Immature natural killer cell (primary cell): ENCODE measurements at regions not wholly inside any gene's neighbourhood (a gene's known extent, or its start where the extent isn't known, plus 50 kb on each side); places are given as distances from the start of the nearest gene placed in this dataset.
"Not testable (repeated sequence)": the region's sequence is repeated elsewhere in the genome, so short reads cannot be mapped to it uniquely, and the experiment has no call there.

Experiments
- DNase-seq, 3 donors: peaks; one replicate each; pipeline ENCODE4 v3.0.0; 2022; ENCODE audit warnings: mixed read lengths in 1 of 3
- H3K27ac Mint-ChIP-seq, 6 donors: one replicate each; pipeline ENCODE4 v1.8.0; 2020; ENCODE audit warnings: mixed read lengths in 6 of 6, mild to moderate bottlenecking in 5 of 6, inconsistent platforms in 4 of 6, moderate library complexity in 3 of 6
- H3K27me3 Mint-ChIP-seq, 3 donors: one replicate each; pipeline ENCODE4 v1.8.0; 2020 to 2021; ENCODE audit warnings: low read depth in 3 of 3, mild to moderate bottlenecking in 3 of 3, mixed read lengths in 3 of 3, moderate library complexity in 3 of 3, inconsistent platforms in 1 of 3
- H3K36me3 Mint-ChIP-seq, 3 donors: one replicate each; pipeline ENCODE4 v1.8.0; 2020; ENCODE audit warnings: mixed read lengths in 3 of 3, inconsistent platforms in 2 of 3, mild to moderate bottlenecking in 2 of 3
- H3K4me1 Mint-ChIP-seq, 2 donors: one replicate each; pipeline ENCODE4 v1.8.0; 2020; ENCODE audit warnings: inconsistent platforms in 2 of 2, mild to moderate bottlenecking in 2 of 2, mixed read lengths in 2 of 2, moderate library complexity in 1 of 2
- H3K4me3 Mint-ChIP-seq, 5 donors: one replicate each; pipeline ENCODE4 v1.8.0; 2020; ENCODE audit warnings: mild to moderate bottlenecking in 5 of 5, mixed read lengths in 5 of 5, inconsistent platforms in 3 of 5, moderate library complexity in 3 of 5
- H3K9me3 Mint-ChIP-seq, 6 donors: one replicate each; pipeline ENCODE4 v1.8.0; 2020; ENCODE audit warnings: mild to moderate bottlenecking in 6 of 6, mixed read lengths in 6 of 6, inconsistent platforms in 4 of 6, moderate library complexity in 3 of 6

GRCh38 chr3:162647321-162647720 lies 1150.7 kb downstream of the OTOL1 start:
- no peak for DNase-seq
- peaks cover 0 to 39% (median 22%) of the 10 kb centered on the region in 6 donors for H3K9me3 Mint-ChIP-seq
- H3K27me3 Mint-ChIP-seq = no peaks in the 10 kb centered on the region
- H3K4me3 Mint-ChIP-seq = no peak overlapping the region
- peaks cover 0 to 8% (median 3%) of the 10 kb centered on the region in 3 donors for H3K36me3 Mint-ChIP-seq
- no peak overlapping the region for H3K27ac Mint-ChIP-seq
- H3K4me1 Mint-ChIP-seq = no peaks in the 10 kb centered on the region

- Mint-ChIP-seq H3K27ac (no peak overlapping the region), H3K4me1 (no peaks in the 10 kb centered on the region), H3K36me3 (no peaks in the 10 kb centered on the region)
Observed at GRCh38 chr3:162658003-162658402, 1161.4 kb downstream of the OTOL1 start.

GRCh38 chr3:162665684-162666391 lies 1169.2 kb downstream of the OTOL1 start:
- Mint-ChIP-seq H3K27ac (no peak overlapping the region), H3K36me3 (peaks cover 0 to 4% (median 0%) of the 10 kb centered on the region in 3 donors), H3K27me3 (peaks cover 0 to 2% (median 0%) of the 10 kb centered on the region in 3 donors), H3K4me1 (no peaks in the 10 kb centered on the region), H3K9me3 (peaks cover 4 to 37% (median 17%) of the 10 kb centered on the region in 6 donors), H3K4me3 (no peak overlapping the region)
- no peak for DNase-seq

More at GRCh38 chr3:162658003-162658402, 1161.4 kb downstream of the OTOL1 start:
- DNase-seq = no peak
- Mint-ChIP-seq H3K9me3 (peaks cover 4 to 57% (median 24%) of the 10 kb centered on the region in 6 donors), H3K27me3 (peaks cover 0 to 3% (median 0%) of the 10 kb centered on the region in 3 donors), H3K4me3 (no peak overlapping the region)

- peaks cover 8 to 43% (median 21%) of the 10 kb centered on the region in 6 donors for H3K9me3 Mint-ChIP-seq
- peaks cover 0 to 2% (median 0%) of the 10 kb centered on the region in 3 donors for H3K27me3 Mint-ChIP-seq
- peaks cover 0 to 4% (median 0%) of the 10 kb centered on the region in 3 donors for H3K36me3 Mint-ChIP-seq
- no peaks in the 10 kb centered on the region for H3K4me1 Mint-ChIP-seq
- no peak for DNase-seq
- no peak overlapping the region for H3K27ac Mint-ChIP-seq
- H3K4me3 Mint-ChIP-seq = no peak overlapping the region
Observed at GRCh38 chr3:162666835-162667234, 1170.2 kb downstream of the OTOL1 start.

- Mint-ChIP-seq H3K27ac (no peak overlapping the region), H3K27me3 (peaks cover 0 to 1% (median 0%) of the 10 kb centered on the region in 3 donors), H3K36me3 (peaks cover 0 to 4% (median 0%) of the 10 kb centered on the region in 3 donors), H3K4me1 (no peaks in the 10 kb centered on the region), H3K4me3 (no peak overlapping the region), H3K9me3 (peaks cover 4 to 31% (median 15%) of the 10 kb centered on the region in 6 donors)
- DNase-seq = no peak
Observed at GRCh38 chr3:162670181-162670580, 1173.6 kb downstream of the OTOL1 start.

GRCh38 chr3:162677475-162677874 lies 1180.9 kb downstream of the OTOL1 start:
- Mint-ChIP-seq H3K27ac (no peak overlapping the region), H3K9me3 (peaks cover 5 to 18% (median 5%) of the 10 kb centered on the region in 6 donors), H3K27me3 (no peaks in the 10 kb centered on the region), H3K4me3 (no peak overlapping the region), H3K36me3 (no peaks in the 10 kb centered on the region), H3K4me1 (no peaks in the 10 kb centered on the region)
- no peak for DNase-seq

- Mint-ChIP-seq H3K27me3 (no peaks in the 10 kb centered on the region), H3K4me1 (no peaks in the 10 kb centered on the region), H3K4me3 (no peak overlapping the region), H3K36me3 (no peaks in the 10 kb centered on the region), H3K27ac (no peak overlapping the region), H3K9me3 (peaks cover 5 to 18% (median 5%) of the 10 kb centered on the region in 6 donors)
- no peak for DNase-seq
Observed at GRCh38 chr3:162678941-162679340, 1182.3 kb downstream of the OTOL1 start.

GRCh38 chr3:162684260-162684659 lies 1187.7 kb downstream of the OTOL1 start:
- Mint-ChIP-seq H3K27me3 (peaks cover 0 to 3% (median 0%) of the 10 kb centered on the region in 3 donors), H3K36me3 (no peaks in the 10 kb centered on the region), H3K4me1 (no peaks in the 10 kb centered on the region), H3K9me3 (peaks cover 7 to 52% (median 10%) of the 10 kb centered on the region in 6 donors), H3K4me3 (no peak overlapping the region), H3K27ac (no peak overlapping the region)
- DNase-seq = no peak

GRCh38 chr3:162699291-162699690 lies 1202.7 kb downstream of the OTOL1 start:
- Mint-ChIP-seq H3K36me3 (no peaks in the 10 kb centered on the region), H3K9me3 (peaks cover 2 to 19% (median 13%) of the 10 kb centered on the region in 6 donors), H3K27me3 (no peaks in the 10 kb centered on the region), H3K4me1 (no peaks in the 10 kb centered on the region), H3K4me3 (no peak overlapping the region), H3K27ac (no peak overlapping the region)
- DNase-seq = no peak

- H3K4me1 Mint-ChIP-seq = no peaks in the 10 kb centered on the region
- peaks cover 2 to 26% (median 16%) of the 10 kb centered on the region in 6 donors for H3K9me3 Mint-ChIP-seq
- no peak overlapping the region for H3K4me3 Mint-ChIP-seq
- no peaks in the 10 kb centered on the region for H3K27me3 Mint-ChIP-seq
- no peak overlapping the region for H3K27ac Mint-ChIP-seq
- DNase-seq = no peak
- no peaks in the 10 kb centered on the region for H3K36me3 Mint-ChIP-seq
Observed at GRCh38 chr3:162701211-162701610, 1204.6 kb downstream of the OTOL1 start.

GRCh38 chr3:162702768-162703385 lies 1206.3 kb downstream of the OTOL1 start:
- Mint-ChIP-seq H3K27me3 (no peaks in the 10 kb centered on the region), H3K27ac (no peak overlapping the region), H3K9me3 (peaks cover 8 to 28% (median 18%) of the 10 kb centered on the region in 6 donors), H3K36me3 (no peaks in the 10 kb centered on the region), H3K4me3 (no peak overlapping the region), H3K4me1 (no peaks in the 10 kb centered on the region)
- DNase-seq = no peak

GRCh38 chr3:162704238-162704637 lies 1207.6 kb downstream of the OTOL1 start:
- H3K9me3 Mint-ChIP-seq = peaks cover 5 to 25% (median 16%) of the 10 kb centered on the region in 6 donors
- no peak overlapping the region for H3K27ac Mint-ChIP-seq
- no peaks in the 10 kb centered on the region for H3K4me1 Mint-ChIP-seq
- H3K4me3 Mint-ChIP-seq = no peak overlapping the region
- no peaks in the 10 kb centered on the region for H3K36me3 Mint-ChIP-seq
- no peaks in the 10 kb centered on the region for H3K27me3 Mint-ChIP-seq
- DNase-seq = no peak

- Mint-ChIP-seq H3K9me3 (peaks cover 5 to 25% (median 18%) of the 10 kb centered on the region in 6 donors), H3K4me1 (no peaks in the 10 kb centered on the region), H3K27me3 (no peaks in the 10 kb centered on the region), H3K4me3 (no peak overlapping the region), H3K27ac (no peak overlapping the region), H3K36me3 (no peaks in the 10 kb centered on the region)
- DNase-seq = no peak
Observed at GRCh38 chr3:162704799-162705385, 1208.3 kb downstream of the OTOL1 start.

- H3K36me3 Mint-ChIP-seq, H3K27me3 Mint-ChIP-seq, H3K4me1 Mint-ChIP-seq: not testable (repeated sequence)
Observed at GRCh38 chr3:162708394-162708793, 1211.8 kb downstream of the OTOL1 start.

More at GRCh38 chr3:162708394-162708793, 1211.8 kb downstream of the OTOL1 start:
- DNase-seq, H3K4me3 Mint-ChIP-seq, H3K27ac Mint-ChIP-seq: not testable (repeated sequence)
- peaks cover 11 to 31% (median 24%) of the 10 kb centered on the region in 6 donors for H3K9me3 Mint-ChIP-seq
